ENCODE measurements at regions not wholly inside any gene's neighbourhood (a gene's known extent, or its start where the extent isn't known, plus 50 kb on each side); places are given as distances from the start of the nearest gene placed in this dataset.
"Not testable (repeated sequence)": the region's sequence is repeated elsewhere in the genome, so short reads cannot be mapped to it uniquely, and the experiment has no call there.

DNA sequence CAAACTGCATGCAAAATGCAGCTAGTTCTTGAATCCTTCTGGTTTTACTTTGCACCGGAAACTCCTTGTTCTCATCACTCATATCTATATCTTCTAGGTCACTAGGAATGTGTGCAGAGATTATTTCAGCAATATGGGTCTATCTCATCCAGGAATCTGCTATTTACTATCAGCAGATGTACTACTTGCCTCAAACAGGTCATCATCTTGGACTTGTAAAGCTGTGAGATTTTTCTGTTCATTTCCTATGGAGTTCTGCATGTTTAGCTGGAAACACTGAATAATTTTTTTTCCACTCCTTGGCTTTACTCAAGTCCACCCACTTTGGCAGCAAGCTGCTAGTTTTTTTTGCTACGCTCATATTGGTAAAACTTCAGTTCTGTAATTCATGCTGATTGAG, 334.8 kb downstream of the RPIA start:
- not testable (repeated sequence) for DNase-seq

DNA sequence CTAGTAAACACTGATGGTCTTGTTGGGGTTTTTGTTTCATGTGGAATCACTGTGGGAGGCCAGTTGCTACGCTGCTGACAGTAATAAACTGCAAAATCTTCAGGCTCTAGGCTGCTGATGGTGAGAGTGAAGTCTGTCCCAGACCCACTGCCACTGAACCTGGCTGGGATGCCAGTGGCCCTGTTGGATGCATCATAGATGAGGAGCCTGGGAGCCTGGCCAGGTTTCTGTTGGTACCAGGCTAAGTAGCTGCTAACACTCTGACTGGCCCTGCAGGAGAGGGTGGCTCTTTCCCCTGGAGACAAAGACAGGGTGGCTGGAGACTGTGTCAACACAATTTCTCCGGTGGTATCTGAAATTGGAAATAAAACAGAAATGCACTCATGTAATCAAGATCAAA, 335.6 kb downstream of the RPIA start:
- not testable (repeated sequence) for DNase-seq

DNA sequence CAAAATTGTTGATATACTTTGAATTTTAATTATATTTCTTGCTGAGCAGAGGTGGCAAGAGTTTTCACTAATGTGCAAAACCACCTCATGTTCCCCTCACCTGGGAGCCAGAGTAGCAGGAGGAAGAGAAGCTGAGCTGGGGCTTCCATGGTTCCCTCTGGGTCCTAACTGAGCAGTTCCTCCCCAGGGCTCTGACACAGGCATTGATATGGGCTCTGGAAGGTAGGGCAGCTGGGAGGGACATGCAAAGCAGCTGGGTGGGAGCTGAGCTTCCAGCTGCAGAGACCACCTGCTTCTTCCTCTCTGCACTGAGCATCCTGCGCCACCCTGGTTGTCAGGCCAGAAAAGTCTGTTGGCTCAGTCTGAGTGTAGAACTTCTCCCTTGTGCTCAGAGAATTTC, 336.1 kb downstream of the RPIA start:
- not testable (repeated sequence) for DNase-seq

DNA sequence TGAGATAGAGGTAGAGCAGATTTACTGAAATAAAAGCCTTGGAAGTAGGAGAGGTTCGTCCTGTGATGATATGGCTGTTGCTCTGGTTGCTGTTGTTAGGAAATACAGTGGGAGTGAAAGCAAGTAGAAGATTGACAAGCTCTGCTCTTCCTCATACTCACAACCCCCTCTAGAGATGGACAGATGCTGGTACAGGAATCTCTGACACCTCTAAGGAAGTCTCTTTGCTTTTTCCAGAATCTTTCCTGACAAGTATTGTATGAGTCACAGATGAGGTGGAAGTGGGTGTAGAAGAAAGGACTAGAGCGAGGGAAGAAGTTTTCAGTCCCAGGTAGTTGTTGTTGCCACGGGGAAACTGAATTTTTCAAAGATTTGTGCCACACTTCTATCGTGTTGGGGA, 337.8 kb downstream of the RPIA start:
- DNase-seq = not testable (repeated sequence)

DNA sequence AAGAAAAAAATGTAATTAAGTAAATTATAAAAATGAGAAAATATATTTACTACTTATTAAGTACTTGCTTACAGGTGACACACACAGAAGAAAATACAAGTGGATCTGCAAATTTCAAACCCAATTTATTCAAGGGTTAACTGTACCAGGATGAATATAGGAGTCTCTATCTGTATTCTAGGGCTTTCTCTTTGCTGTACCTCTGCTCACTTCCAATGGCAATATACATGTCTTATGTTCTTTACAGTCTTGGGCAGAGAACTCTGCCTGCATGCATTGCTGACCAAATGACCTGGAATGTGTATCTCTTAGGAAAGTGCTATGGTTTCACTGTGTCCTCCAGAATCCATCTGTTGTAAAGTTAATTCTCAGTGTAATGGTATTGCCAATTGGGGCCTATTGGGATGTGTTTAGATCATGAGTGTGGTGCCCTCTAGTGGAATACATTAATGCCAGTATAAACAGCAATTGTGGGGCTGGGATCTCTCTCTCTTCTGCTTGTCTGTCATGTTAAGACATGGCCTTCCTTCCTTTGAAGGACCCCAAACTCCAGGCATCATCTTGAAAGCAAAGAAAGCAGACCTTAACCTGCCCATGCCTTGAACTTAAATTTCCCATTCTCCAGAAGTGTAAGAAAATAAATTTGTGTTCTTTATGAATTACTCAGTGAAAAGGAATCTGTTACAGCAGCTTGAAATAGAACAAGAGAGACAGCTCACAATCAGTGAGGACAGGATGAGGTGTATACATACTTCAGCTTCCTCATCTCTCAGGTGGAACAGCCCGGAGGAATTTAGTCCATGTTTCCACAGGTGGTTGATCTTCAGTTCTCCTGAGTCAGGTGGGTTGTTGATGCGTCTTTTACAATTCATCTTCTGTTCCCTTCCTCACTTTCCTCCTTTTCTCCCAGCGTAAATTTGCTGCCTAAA, 356.9 kb downstream of the RPIA start:
- peak; percentile 46 for DNase-seq

DNA sequence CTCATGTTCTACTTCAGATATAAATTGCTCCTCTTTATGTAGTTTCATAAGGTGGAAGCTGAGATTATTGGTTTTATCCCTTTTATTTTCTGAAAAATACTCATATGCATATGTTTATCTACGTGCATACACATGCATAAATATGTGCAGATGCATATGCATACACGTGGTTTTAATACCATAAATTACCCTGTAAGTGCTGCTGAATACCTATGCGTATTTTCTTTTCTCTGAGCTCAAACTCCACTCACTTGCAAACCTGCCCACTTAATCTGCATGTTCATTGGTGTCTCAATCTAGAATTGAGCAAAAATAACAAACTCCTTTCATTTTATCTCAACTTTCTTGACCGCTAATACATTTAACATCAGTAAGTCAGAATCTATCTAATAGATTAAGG, 367.1 kb downstream of the RPIA start:
- not testable (repeated sequence) for DNase-seq

DNA sequence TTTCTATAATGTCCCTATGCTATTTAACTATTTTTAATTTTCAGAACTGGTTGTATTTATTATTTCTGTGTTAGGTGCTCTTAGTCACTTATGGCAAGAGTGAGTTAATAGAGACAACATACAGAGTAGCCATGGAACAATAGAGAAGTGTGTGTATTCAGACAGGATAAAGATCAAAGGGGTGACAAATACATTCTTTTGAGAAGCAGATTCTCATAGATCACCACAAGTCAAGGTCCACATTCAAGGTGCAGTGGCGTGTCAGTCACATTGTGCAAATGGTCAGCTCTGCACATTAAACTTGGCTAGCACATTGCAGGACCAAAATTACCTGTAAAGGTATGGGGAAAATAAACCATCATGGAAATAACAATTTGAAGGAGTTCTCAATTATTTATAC, 369.7 kb downstream of the RPIA start:
- DNase-seq = not testable (repeated sequence)

DNA sequence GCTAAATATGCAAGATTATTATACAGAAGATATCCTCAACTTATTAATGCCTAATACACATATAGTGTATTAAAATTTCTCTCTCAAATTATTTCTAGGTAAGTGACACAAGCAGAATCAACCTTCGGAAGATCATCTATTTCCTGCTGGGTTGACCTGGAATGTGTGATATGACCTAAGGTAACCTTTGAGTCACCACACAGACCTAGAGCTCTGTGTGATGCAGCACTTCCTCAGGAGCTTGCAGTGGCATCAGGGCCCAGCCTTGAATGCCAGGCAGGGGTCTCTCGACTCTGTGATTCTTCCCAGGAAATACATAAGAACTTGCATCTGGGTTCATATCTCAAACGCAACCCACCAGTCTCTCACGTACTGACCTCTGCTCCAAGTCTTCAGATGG, 385.3 kb downstream of the RPIA start:
- not testable (repeated sequence) for DNase-seq

DNA sequence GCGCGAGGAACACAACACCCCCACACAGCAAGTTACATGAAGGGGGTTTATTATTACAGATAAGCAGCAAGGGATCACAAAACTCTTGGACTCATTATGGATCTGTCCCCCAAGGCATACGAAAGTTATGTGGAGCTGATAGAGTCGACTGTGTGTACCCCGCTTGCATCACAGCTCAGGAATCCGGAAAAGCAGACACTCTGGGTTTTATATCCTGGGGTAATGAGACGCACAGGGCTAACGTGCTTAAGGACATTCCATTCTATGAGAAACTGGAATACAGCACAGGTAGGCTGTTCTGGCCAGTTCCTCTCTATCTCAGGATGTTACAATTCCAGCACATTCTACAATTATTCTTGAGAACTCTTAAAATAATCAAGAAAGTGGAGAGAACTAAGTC, 401.4 kb downstream of the RPIA start:
- not testable (repeated sequence) for DNase-seq

DNA sequence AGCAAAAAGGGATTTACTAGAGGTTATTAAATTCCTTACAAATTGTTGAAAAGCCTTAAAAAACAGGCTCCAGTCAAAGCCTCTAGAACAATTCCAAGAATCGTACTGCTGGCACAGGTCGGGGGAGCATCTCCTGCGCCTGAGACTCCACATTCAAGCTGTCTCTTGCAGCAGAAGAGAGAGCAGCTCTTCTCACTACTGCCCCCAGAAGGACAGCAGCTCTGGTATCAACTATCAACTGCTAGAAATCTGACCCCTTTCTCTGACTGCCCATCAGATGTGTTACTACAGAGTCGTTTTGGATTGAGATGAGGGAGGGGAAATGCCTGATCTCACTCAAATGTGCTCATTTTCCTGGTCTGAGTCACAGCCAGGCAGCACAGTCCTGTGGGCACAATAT, 403.6 kb downstream of the RPIA start:
- DNase-seq = not testable (repeated sequence)

DNA sequence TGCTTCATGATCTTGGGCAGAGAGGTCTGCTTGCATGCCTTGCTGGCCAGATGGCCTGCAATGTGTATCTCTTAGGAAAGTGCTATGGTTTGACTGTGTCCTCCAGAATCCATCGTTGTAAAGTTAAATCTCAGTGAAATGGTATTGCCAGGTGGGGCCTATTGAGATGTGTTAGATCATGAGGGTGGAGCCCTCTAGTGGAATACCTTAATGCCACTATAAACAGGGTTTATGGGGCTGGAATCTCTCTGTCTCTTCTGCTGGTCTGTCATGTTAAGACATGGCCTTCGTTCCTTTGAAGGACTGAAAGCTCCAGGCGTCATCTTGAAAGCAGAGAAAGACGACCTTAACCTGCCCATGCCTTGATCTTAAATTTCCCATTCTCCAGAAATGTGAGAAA, 411.1 kb downstream of the RPIA start:
- DNase-seq = not testable (repeated sequence)

DNA sequence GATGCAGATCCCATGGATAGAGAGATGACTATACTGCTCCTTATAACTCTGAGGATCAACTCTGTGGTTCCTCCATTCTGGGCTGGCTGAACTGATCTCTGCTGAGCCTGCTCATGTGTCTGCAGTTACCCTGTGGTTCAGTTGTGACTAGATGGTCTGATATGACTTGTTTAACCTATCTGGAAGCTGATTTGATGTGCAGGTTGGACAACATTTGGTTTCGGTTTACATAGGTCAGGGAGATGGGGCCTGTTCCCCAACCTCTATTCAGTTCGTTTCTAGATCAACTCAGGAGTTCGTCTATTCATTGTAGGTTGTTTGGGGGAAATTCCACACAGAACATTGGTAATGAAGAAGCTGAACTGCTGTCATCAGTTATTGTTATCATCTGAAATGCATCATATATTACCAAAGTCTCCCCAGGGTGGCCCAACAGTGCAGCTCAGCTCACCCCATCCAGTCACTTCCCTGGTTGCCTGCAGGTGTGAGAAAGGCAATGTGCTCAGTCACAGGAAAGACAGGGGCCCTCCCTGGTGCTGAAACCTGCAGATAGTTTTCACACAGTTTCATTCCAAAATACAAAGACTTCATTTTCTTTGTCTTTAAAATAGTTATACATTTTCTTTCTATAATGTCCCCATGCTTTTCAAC, 415.0 kb downstream of the RPIA start:
- DNase-seq = not testable (repeated sequence)

DNA sequence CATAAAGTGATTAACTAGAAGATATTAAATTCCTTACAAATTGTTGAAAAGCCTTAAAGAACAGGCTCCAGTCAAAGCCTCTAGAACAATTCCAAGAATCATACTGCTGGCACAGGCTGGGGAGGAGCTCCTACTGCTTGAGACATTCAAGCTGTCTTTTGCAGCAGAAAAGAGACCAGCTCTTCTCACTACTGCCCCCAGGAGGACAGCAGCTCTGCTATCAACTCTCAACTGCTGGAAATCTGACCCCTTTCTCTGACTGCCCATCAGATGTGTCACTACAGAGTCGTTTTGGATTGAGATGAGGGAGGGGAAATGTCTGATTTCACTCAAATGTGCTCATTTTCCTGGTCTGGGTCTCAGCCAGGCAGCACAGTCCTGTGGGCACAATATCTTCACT, 421.0 kb downstream of the RPIA start:
- peak; percentile 15 for DNase-seq

DNA sequence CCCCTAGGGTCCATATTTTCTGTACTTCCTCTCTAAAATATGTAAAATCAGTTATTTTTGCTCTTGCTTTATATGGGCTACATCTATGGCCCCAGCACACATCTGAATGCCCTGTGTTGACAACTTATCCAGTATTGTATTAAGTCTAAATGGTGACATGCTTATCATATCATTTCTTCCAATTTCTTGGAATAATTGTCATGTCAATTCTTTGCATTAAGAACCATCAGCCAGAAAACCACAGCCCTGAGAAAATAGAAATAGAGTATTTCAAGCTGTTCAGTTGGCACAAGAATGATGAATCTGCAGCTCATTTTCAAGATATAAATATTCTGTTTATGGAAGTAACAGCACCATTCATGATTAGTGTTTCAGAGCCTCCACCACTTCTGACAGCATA, 421.8 kb downstream of the RPIA start:
- not testable (repeated sequence) for DNase-seq

DNA sequence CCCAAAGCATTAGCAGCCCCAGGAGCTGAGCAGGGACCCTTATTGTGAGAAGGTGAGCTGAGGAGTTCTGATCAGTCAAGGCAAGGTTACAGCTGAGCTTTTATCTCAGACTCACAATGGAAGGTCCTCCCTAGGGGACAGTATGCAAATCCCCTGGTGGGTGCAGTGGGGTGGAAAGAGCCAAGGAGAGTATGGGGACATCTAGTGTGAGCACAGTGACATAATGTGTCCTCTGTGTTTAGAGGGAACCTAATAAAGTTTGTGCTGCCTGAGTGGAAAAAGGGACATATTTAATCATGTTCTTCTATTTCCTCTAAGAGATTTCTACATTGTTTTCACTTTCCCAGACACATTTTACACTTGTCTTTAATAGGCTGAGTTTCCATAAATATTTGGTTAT, 438.0 kb downstream of the RPIA start:
- not testable (repeated sequence) for DNase-seq

DNA sequence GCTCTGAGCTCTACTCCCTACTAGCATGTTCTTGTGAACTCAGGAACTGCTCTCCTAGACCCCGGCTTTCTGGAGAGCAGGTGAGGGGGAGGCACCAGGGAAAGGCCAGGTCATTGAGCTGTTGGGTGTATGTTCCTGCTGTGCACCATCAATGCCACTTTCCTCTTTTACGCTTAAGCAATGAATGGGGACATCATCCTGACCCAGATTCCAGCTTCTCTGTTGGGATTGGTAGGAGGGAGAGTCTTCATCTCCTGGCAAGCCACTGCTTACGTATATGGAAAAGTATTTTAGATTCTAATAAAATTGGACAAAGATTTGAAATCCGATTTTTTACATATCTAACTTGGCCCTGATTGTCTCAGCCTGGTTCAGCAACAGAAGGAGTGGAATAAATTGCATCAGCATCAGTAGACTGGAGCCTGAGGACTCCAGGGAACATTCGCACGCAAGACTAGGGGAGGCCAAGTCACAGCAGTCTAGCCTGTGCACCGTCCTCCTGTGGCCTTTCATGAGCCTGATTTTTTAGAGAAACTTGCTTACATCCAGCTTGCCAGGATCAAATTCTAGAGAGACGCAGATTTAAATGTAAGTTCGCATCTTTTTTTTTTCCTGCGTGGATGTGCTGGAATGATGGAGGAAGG, 439.3 kb downstream of the RPIA start:
- not testable (repeated sequence) for DNase-seq

DNA sequence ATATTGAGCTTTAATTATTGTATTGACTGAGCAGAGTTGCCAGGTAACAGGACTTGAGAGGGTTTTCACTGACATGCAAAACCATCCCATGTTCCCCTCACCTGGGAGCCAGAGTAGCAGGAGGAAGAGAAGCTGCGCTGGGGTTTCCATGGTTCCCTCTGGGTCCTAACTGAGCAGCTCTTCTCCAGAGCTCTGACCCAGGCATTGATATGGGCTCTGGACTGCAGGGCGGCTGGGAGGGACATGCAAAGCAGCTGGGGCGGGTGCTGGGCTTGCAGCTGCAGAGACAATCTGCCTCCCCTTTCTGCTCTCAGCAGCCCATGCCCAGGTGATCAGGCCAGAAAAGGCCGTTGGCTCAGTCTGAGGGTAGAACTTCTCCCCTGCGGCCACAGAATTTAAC, 451.5 kb downstream of the RPIA start:
- not testable (repeated sequence) for DNase-seq

DNA sequence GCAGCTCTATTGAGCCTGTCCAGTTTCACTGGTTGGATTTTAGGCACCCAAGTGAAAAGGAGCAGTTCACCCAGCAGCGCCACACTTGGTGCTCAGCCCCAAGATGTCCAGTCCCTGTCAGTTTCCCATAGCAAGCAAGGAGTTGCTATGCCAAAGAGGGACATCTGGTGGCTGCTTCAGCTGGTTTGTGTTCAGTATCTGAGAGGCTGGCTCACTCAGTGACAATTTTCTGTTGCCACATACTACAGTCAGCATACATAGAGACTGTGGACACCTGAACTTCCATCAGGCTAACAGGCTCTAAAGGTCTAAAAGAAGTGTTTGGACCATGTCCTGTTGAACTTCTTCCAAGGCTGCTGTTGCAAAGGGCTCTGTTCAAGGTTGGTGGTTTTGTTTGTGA, 453.9 kb downstream of the RPIA start:
- DNase-seq = not testable (repeated sequence)

DNA sequence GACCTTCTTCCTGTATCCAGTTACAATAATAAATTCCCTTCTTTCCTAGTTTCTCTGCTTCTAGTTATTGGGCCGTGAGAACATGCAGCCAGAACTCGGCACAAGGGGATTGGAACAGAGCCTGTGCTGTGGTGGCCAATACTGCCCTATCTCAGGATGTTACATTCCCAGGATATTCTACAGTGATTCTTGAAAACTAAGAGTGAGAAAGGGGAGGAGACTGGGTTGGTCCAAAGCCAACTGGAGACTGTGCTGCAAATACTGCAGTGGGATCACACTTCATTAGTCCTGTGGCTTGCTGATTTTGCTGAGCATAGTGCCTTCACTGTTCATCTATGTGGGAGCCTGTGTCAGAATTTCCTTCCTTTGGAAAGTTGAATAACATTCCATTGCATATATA, 456.8 kb downstream of the RPIA start:
- DNase-seq = not testable (repeated sequence)

DNA sequence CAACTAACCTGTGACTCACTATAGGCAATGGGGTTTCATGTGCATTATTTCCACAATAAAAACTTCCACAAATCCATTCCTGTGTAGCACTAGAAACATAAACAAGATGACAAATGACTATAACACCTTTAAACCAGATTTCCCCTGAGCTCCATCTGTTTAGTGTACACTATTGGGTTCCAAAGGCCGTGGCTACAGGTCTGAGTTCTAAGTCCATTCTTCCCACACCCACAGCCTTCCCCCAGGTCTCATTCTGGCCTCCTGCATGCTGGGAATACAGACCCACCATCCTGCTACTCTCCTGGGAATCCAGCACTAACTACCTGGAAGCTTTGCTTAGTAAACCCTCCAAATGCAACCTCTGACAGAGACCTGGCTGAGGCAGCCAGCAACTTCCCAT, 460.2 kb downstream of the RPIA start:
- not testable (repeated sequence) for DNase-seq

DNA sequence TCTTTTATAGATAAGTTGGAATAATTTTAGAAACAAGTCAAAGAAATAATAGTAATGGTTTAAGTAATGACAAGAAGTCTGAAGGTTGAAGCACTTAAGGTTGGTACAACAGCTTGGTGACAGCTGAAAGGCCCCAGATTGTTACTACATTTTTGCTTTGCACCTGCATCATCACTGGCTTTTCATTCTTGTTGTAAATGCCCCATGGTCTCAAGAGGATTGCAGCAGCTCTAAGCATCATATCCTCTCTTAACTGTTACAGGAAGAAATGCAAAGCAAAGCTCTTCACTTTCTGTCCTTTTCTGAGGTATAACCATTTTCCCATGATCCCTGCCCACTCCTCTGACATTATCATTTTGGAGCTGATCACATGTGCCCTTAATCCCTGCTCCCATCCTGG, 461.0 kb downstream of the RPIA start:
- not testable (repeated sequence) for DNase-seq

DNA sequence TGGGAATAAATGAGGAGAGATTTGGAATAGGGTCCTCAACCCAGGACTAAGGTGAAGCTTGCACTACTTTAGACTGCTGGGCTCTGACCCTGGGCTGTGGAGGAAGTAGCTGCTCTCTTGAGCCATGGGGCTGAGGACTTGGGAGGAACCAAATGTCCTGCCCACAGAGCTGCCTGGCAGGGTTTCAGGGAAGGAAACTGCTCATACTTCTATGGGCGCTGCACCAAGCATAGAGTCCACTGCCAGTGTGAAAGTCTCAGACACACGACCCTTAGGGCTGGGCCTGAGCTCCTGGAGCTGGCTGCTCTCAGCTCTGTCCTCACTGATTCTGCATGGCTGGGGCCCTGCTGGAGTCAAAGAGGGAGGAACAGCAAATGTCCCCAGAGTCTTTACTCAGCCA, 461.7 kb downstream of the RPIA start:
- not testable (repeated sequence) for DNase-seq

DNA sequence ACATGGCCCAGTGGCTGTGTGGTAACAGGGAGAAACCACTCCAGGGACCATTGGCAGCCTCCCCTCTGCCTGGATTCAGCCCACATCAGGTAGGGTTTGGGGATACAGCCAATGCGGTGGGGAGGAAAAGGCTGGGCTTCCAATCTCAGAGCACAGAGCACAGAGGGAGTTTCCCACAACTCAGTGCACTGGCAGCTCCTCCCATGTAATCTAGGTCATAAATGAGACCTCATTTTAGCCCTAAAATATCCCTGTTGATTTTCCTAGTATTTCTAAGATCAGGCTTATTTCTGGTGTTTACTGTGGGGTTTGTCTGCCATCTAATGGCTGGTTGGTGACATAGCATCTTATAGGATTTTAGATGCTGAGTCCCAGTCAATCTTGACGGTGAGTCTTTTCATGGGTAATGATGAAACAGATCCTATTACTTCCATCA, 462.8 kb downstream of the RPIA start:
- not testable (repeated sequence) for DNase-seq

All from dermis blood vessel endothelial cell (primary cell).